ENCODE measurements at regions not wholly inside any gene's neighbourhood (a gene's known extent, or its start where the extent isn't known, plus 50 kb on each side); places are given as distances from the start of the nearest gene placed in this dataset.

- Histone ChIP-seq H3F3A (ENCODE audit: insufficient read depth, low read depth) (no peaks in the 10 kb centered on the region), H3K9me3 (ENCODE audit: insufficient read depth, low read depth) (no peaks in the 10 kb centered on the region), H3K4me2 (no peak overlapping the region), H3K9me2 (ENCODE audit: insufficient read depth) (no peaks in the 10 kb centered on the region), H3K36me3 (ENCODE audit: low read depth) (no peaks in the 10 kb centered on the region), H3K27ac (no peak overlapping the region), H3K79me2 (ENCODE audit: low read depth) (no peaks in the 10 kb centered on the region), H4K20me1 (ENCODE audit: insufficient read depth) (no peaks in the 10 kb centered on the region), H3K4me1 (replicated peaks; ENCODE audit: insufficient read depth) (no peaks in the 10 kb centered on the region), H2AFZ (no peak overlapping the region), H3K4me3 (no peak overlapping the region), H3K27me3 (ENCODE audit: insufficient read depth, low read depth) (no peaks in the 10 kb centered on the region)
- TF ChIP-seq EZH2 (IDR thresholded peaks at IDR 0.05; ENCODE audit: low read depth) (no peak), CTCF (conservative IDR thresholded peaks at IDR 0.05) (no peak)
- CTCF ChIA-PET: no interaction called here
- no TSS peak for BruUV-seq (replicated peaks)
- no peak for DNase-seq
- POLR2A ChIA-PET (ENCODE audit: unreplicated experiment): no interaction called here
- intact Hi-C loops (cut with micrococcal nuclease; ENCODE audit: unreplicated experiment): loop anchor here (10.0 kb wide), 4 partner anchors 180 to 530 kb away; no protein-coding TSS in a partner anchor
These were observed 56.9 kb upstream of the TSPAN8 start for GRCh38 chr12:71214511-71215285.

GRCh38 chr12:71208053-71208685 lies 50.4 kb upstream of the TSPAN8 start:
- H3K79me2 ChIP-seq (ENCODE audit: low read depth): no peaks in the 10 kb centered on the region
- H3K9me2 ChIP-seq (ENCODE audit: insufficient read depth): no peaks in the 10 kb centered on the region
- H3K27me3 ChIP-seq (ENCODE audit: insufficient read depth, low read depth): no peaks in the 10 kb centered on the region
- H3F3A ChIP-seq (ENCODE audit: insufficient read depth, low read depth): no peaks in the 10 kb centered on the region
- no peak overlapping the region for H3K4me3 ChIP-seq
- H3K4me1 ChIP-seq (replicated peaks; ENCODE audit: insufficient read depth): no peaks in the 10 kb centered on the region
- H3K27ac ChIP-seq: no peak overlapping the region
- no peak overlapping the region for H2AFZ ChIP-seq
- no peaks in the 10 kb centered on the region for H3K36me3 ChIP-seq (ENCODE audit: low read depth)
- CTCF ChIA-PET: no interaction called here
- no peaks in the 10 kb centered on the region for H4K20me1 ChIP-seq (ENCODE audit: insufficient read depth)
- intact Hi-C loops (cut with micrococcal nuclease; ENCODE audit: unreplicated experiment): no loop called here
- no peak overlapping the region for H3K4me2 ChIP-seq
- POLR2A ChIA-PET (ENCODE audit: unreplicated experiment): no interaction called here
- no peak for TF ChIP-seq CTCF (conservative IDR thresholded peaks at IDR 0.05)
- BruUV-seq (replicated peaks): no TSS peak
- H3K9me3 ChIP-seq (ENCODE audit: insufficient read depth, low read depth): 0 out of 2 replicates have a peak, but pooled peaks cover 5% of the 10 kb centered on the region
- no peak for DNase-seq

Data from PC-9 (cell line).